Epithelial cell of esophagus (primary cell): ENCODE measurements at regions not wholly inside any gene's neighbourhood (a gene's known extent, or its start where the extent isn't known, plus 50 kb on each side); places are given as distances from the start of the nearest gene placed in this dataset.
"Not testable (repeated sequence)": the region's sequence is repeated elsewhere in the genome, so short reads cannot be mapped to it uniquely, and the experiment has no call there.

Experiments used
- DNase-seq: peaks from one replicate; pipeline ENCODE4 v3.0.0; 2010; ENCODE audit warnings: low read depth
- H3K4me3 ChIP-seq: 2 replicates; pipeline ENCODE4 v1.5.1; 2011; ENCODE audit warnings: mild to moderate bottlenecking, low read length, control low read depth
- TF ChIP-seq, protein P1 (sequence below): IDR thresholded peaks from 2 replicates; pipeline ENCODE4 v1.5.1; 2011; ENCODE audit warnings: low read depth, mild to moderate bottlenecking, low read length, control low read depth, inconsistent platforms; ENCODE audit not compliant: insufficient read depth; ENCODE audit errors: missing control alignments

DNA sequence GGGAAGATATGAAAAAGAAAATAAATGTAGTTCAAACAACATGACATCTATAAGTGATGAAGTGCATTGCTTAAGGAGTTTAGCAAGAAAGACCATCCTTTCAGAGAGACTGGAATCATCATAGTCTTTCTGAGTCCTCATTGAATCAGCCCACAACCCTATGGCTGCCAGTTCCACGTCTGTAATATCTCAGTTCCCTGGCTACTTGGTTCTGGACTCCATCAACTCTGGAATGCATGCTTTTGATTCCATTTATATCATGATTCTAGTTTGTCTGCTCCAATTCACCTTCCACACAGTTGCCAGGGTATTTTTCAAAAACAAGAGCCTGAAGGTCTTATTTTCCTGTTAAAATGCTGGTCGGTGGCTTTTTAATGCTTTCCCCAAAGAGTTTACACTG, 126.4 kb upstream of the MDFIC start:
- DNase-seq = no peak
- TF ChIP-seq, protein P1, sequence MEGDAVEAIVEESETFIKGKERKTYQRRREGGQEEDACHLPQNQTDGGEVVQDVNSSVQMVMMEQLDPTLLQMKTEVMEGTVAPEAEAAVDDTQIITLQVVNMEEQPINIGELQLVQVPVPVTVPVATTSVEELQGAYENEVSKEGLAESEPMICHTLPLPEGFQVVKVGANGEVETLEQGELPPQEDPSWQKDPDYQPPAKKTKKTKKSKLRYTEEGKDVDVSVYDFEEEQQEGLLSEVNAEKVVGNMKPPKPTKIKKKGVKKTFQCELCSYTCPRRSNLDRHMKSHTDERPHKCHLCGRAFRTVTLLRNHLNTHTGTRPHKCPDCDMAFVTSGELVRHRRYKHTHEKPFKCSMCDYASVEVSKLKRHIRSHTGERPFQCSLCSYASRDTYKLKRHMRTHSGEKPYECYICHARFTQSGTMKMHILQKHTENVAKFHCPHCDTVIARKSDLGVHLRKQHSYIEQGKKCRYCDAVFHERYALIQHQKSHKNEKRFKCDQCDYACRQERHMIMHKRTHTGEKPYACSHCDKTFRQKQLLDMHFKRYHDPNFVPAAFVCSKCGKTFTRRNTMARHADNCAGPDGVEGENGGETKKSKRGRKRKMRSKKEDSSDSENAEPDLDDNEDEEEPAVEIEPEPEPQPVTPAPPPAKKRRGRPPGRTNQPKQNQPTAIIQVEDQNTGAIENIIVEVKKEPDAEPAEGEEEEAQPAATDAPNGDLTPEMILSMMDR = no peak
- H3K4me3 ChIP-seq = no peak overlapping the region

DNA sequence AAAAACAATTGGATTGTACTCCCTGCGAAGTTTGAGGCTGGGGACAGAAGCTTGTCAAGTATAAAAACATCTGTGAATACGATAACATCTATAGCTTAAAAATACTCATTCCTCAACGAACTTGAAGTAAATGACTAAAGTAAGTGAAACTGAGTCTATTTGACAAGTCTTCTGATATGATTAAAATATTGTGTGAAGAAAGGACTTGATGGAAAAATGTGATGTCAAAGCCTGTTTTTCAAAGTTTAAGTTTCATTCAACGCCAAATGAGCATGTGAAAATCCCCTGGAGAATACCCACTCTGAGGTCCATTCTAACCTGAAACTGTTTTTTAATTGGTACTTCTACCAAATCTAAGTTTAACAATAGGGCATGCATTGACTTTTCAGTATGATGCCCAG, 122.3 kb upstream of the MDFIC start:
- no peak for DNase-seq
- no peak overlapping the region for H3K4me3 ChIP-seq
- TF ChIP-seq, protein P1 = no peak

DNA sequence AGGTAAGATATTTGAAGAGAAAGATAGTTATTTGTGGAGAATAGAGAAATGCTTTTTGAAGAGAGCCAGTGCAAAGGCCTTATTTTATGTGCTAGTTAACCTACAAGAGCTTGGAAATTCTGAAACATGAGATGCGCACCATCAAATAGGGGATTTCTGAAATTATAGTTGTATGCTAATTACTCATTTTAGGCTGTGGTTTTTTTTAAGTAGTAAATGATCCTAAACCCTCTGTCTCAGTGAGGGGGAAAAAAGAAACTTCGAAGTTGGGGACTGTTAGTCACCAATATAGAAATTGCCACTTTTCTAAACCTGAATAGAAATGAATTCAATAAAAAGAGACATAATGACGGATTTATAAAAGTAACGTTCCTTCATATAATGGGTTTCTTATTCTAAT, 119.3 kb upstream of the MDFIC start:
- no peak for DNase-seq
- no peak overlapping the region for H3K4me3 ChIP-seq
- TF ChIP-seq, protein P1 = no peak

DNA sequence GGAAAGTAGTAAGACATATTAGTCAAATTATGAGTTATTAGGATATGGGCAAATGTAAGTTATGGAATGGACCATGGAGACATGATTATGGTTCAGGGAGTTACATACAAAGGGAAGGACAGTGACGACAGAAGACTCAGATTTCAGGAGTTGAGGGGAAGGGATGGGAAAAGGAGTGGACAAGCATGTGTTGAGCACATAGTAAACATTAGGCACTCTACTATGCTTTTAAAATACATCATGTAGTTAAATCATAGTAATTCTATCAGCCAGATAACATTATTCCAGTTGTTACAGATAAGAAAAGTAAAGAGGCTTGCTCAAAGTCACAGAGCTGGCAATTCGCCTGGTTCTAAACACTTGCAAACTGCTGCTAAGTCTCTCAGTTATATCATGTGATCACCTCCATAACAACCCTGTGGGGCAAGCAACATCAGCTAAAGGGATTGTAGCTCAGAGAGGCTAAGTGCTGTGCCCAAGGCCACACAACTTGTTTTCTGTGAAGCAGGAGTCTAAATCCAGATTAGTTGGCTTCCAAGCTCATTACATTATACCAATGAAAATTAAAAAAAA, 115.2 kb upstream of the MDFIC start:
- DNase-seq = no peak
- TF ChIP-seq, protein P1 = no peak
- no peak overlapping the region for H3K4me3 ChIP-seq

DNA sequence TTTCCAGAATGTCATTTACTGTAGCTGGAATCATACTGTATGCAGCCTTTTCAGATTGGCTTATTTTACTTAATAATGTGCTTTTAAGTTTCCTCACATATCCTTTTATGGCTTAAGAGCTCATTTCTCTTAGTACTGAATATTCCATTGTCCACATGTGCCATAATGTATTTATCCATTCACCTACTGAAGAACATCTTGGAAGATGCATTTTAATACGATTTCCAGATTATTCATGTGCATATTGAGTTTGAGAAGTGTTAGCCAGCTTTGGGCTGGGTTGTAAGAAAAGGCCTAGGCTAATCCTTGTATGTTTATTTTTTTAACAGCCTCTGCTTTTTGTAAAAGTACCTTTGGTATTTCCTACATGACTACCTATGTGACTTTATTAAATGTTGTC, 109.3 kb upstream of the MDFIC start:
- TF ChIP-seq, protein P1 = no peak
- no peak overlapping the region for H3K4me3 ChIP-seq
- no peak for DNase-seq

DNA sequence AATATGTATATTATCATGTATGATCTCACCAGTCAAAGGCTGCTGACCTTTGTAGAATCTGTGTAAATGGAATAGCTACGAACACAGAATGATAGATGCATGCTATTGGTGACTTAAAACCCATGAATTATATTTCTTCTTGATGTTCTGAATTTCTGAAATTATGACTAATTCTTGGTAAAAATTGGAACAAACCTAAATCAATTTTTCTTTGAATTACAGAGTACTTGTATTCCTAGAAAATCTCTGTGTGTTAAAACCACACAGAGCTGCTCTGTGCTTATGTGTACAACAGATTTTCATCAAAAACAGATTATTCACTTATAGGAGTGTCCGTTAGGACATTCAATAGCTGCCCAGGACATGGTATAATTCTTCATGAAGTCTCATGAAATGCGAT, 108.3 kb upstream of the MDFIC start:
- no peak overlapping the region for H3K4me3 ChIP-seq
- no peak for DNase-seq
- TF ChIP-seq, protein P1 = no peak

DNA sequence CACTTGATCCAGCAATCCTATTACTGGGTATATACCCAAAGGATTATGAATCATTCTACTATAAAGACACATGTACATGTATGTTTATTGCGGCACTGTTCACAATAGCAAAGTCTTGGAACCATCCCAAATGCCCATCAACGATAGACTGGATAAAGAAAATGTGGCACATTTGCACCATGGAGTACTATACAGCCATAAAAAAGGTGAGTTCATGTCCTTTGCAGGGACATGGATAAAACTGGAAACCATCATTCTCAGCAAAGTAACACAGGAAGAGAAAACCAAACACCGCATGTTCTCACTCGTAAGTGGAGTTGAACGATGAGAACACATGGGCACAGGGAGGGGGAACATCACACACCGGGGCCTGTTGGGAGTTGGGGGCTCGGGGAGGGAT, 104.9 kb upstream of the MDFIC start:
- not testable (repeated sequence) for DNase-seq, H3K4me3 ChIP-seq
